Keratinocyte (primary cell): ENCODE measurements at regions not wholly inside any gene's neighbourhood (a gene's known extent, or its start where the extent isn't known, plus 50 kb on each side); places are given as distances from the start of the nearest gene placed in this dataset.

Source experiments
- CTCF ChIP-seq, 3 experiments: IDR thresholded peaks in 1 of 3; conservative IDR thresholded peaks in 1 of 3; optimal IDR thresholded peaks in 1 of 3; 2 replicates in 2 of 3; 3 replicates in 1 of 3; pipeline versions ENCODE3 to v1.5.1; 2011; ENCODE audit warnings: low read length in 3 of 3, mild to moderate bottlenecking in 3 of 3, moderate library complexity in 2 of 3, control low read depth in 1 of 3, inconsistent platforms in 1 of 3; ENCODE audit not compliant: insufficient read depth in 2 of 3; ENCODE audit errors: extremely low read depth in 1 of 3
- EZH2 ChIP-seq: IDR thresholded peaks from one replicate; pipeline ENCODE4 v1.6.1; 2012; ENCODE audit warnings: inconsistent platforms, mild to moderate bottlenecking, low read length, moderate library complexity

- no peak for TF ChIP-seq CTCF (optimal IDR thresholded peaks at IDR 0.05 in 1 of 3, IDR thresholded peaks at IDR 0.05 in 1 of 3, conservative IDR thresholded peaks at IDR 0.05 in 1 of 3; ENCODE audit: extremely low read depth in 1 of 3, insufficient read depth in 2 of 3, low read length in 3 of 3)
- no peak for TF ChIP-seq EZH2
Measured at GRCh38 chr12:77236066-77236465, 170.7 kb upstream of the E2F7 start.
